Stimulated activated CD4-positive, alpha-beta T cell treated with anti-CD3 and anti-CD28 coated beads, Interleukin-12 subunit alpha, Interleukin-12 subunit beta, amount 100 ng/mL, for 48 hours (primary cell): ENCODE measurements at regions not wholly inside any gene's neighbourhood (a gene's known extent, or its start where the extent isn't known, plus 50 kb on each side); places are given as distances from the start of the nearest gene placed in this dataset.

ENCODE experiments used
- DNase-seq, 3 donors: peaks; one replicate each; pipeline ENCODE4 v3.0.0-alpha.2; 2020; ENCODE audit warnings: low read depth in 2 of 3, low spot score in 1 of 3

DNA sequence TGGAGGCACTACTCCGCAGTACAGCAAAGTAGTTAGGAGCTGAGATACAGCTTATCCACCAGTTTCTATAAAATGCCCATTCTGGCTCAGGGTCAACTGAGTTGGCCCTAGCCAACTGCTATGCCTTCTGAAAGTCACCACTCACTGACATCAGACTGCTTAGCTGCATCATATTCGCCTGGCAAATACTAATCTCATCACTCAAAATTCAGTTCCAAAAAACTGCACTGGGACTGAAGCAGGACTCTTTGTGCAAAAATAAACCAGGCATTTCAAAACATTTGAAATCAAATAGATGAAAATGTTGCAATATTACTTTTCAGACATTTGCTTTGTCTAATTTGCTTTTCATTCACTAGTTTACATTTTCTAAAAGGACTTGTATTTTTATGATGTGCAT lies 230.0 kb downstream of the ALDH8A1 start:
- DNase-seq = no peak

DNA sequence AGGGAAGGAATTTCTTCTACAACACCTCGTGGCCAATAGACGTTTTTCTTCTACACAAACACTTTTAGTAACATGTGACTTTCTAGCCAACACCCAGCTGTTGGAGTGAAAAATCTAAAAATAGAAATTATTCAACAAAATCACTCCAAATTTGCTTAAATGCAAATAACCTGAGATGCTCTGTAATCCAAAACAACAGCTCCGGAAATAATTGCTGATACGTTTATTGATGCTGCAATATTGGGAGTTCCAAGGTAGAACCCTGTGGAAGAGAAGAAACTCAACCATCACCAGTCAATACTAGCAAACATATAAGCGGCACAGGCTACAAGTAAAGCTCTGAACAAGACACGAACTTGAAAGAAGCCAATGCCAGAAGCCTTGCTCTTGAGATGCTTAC lies 230.6 kb downstream of the ALDH8A1 start:
- no peak for DNase-seq

DNA sequence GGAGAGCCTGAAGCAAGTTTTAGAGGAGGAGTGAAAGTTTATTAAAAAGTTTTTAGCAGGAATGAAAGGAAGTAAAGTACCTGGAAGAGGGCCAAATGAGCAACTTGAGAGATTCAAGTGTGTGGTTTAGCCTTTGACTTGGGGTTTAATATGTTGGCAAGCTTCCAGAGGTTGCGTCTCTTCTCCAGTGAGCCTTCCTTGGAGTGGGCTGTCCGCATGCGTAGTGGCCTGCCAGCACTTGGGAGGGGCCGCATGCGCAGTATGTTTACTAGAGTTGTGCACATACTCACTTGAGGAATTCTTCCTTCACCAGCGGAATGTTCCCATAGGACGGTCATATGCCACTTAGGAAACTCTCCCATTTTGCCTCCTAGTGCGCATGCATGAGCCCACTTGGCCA lies 235.2 kb downstream of the ALDH8A1 start:
- no peak for DNase-seq

DNA sequence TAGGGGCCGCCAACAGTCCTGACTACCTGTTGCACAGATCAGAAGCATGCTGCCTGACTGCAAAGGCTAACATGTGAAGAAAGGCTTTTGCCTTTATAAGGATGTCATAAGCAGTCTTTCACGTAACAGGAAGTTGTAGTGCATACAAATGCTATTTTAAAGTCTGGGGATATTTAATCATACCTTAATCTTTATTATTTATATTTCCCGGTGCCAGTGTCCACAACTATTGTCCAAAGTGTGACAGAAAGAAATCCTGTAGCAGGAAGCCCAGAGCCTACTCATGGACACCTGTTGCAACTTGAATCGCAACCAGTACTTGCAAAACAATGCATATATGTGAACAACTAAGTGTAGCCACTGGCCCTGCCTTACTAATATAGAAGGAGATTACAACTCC lies 235.8 kb downstream of the ALDH8A1 start:
- DNase-seq = no peak

DNA sequence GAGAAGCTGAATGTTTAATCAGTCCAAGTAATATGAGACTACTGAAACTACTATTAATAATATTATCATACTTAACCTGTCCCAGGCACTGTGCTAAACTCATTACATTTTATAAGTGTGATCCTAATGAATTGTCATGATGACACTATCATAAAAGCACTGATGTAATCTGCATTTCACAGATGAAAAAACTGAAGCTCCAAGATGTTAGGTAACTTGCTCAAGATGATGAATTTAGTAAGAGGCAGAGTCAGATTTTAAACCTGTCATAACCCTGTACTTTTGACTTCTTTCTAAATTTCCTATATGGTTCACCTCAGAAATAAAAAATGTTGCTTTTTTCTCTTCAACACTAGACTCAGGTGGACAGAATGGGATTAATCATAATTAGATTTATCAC lies 237.6 kb downstream of the ALDH8A1 start:
- no peak for DNase-seq

DNA sequence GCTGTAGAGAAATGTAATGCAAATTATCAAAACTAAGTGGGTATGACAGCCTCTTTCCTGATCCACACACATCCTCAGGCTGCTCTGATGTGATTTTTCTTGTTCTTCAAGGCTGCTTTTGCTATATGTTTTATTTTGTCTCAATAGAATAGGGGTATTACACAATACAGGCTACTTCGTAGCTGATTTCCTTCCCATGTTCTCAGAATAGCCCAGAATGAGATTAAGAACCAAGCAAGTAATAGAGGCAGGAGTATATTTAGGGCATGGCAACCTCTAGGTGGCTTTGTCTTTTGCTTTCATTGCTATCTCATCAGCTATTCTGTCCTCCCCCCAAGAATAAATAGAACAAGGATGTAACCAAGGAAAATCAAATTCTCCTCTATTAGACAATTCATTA lies 241.8 kb downstream of the ALDH8A1 start:
- no peak for DNase-seq

DNA sequence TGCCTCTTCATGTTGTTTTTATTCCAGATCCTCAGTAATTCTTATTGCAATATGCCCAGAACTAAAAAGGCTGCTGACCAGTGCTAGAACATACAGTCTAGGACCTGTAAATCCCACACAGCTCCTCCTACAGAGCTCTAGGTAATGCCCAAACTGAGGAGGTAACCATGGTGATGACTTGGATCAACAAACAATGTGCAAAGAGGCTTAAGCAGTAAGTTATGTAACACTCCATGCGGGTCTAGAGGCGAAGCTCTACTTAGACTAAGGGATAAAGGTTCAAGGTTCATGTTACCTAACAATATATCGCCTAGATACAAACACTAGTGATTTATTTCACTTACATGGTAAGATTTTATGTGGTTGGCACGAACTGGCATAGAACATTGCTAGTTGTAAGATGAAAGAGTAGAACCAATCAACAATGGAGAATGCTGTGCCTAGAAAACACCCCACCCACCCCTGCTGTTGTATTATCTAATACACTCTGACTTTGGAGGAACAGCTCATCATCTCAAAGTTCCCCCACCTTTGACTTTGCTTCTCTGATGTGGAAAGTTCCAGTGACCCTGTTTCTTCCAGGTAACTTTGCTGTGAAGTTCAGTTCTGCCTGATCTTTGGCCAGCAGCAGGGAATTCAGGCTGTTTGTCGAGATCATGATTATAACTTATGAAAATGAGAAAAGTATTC lies 242.4 kb downstream of the ALDH8A1 start:
- DNase-seq = no peak

DNA sequence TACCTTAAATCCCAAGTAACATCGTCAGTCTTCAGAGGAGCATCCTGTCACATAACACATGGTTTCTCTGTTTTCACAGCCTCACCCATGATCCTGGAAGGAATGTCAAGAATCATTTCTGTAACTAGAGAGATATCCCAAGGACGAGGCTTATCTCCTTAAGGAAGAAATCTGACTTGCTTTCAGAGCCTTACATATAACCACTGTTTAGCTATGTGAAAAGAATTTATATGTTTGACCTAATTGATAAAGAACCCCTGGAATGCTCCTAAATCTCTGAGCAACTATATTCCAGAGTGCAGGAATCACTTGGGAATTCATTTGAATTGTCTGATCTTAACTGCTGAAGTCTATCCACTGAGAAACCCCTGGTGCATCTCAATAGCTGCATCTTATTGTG lies 243.1 kb downstream of the ALDH8A1 start:
- no peak for DNase-seq

DNA sequence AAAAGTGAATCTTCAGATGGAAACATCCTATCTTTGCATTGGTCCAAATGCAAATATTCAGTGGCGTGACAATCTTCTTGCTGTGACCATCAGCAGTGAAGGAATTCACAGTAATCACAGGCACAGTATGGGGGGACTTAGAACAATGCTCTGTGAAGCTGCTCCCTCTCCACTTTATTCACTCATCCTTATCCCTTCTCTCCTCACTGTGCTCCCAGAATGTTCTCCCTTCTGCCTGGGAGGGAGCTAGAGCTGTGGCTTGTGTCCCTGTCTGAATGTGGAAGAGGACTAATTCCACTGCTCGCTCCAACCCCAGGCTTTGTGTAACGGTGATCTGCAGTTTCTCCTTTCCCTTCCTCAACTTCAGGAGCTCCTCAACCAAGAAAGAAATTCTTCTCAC lies 243.7 kb downstream of the ALDH8A1 start:
- DNase-seq = no peak

DNA sequence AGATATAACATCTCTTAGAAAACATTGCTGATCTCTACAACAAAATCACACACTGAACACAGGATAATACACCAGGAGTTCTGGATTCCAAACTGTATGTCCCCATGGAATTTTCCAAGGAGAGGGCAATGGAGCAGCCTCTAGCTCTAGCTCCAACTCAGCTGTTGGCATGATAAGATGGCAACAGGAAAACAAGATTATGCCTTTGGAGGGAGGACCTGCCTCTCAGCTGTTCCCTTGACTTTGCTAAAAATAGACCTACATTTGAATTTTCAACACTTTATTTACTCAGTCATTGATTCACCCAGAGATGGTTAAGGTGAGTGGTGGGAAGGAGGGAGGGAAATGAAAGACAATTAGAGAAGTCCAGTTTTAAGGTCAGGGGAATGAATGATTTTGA lies 246.7 kb downstream of the ALDH8A1 start:
- no peak for DNase-seq

DNA sequence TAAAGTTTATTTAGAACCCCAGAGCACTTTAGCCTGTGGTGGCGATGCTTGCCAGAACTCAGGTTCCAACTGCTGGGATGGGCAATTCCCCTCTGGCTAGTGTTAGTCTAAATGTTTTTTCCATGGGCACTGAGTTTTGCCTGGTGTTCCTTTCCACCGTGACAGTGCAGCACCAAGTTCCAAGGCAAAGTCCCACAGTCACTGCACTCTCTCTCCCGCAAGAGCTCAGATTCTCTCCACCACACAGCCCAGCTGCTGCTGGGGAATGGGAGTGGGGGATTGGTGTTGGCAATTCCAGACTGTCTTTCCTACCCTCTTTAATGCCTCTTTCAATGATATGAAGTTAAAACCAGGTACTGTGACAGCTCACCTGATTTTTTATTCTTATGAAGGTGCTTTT lies 247.6 kb downstream of the ALDH8A1 start:
- no peak for DNase-seq

DNA sequence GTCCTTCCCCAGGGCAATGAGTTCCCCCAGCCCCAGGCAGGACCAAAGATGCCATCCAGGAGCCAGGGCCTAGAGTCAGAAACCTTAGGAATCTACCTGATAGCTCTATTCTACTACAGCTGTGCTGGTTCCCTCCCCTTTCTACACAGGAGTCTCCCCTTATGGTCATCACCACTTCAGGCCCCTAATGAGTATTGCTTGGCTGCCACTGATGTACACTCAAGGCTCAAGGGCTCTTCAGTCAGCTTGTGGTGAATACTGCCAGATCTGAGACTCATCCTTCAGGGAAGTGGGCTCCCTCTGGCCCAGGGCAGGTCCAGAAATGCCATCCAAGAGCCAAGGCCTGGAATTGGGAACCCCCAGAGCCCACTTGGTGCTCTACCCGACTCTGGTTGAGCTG lies 248.6 kb downstream of the ALDH8A1 start:
- DNase-seq = no peak

DNA sequence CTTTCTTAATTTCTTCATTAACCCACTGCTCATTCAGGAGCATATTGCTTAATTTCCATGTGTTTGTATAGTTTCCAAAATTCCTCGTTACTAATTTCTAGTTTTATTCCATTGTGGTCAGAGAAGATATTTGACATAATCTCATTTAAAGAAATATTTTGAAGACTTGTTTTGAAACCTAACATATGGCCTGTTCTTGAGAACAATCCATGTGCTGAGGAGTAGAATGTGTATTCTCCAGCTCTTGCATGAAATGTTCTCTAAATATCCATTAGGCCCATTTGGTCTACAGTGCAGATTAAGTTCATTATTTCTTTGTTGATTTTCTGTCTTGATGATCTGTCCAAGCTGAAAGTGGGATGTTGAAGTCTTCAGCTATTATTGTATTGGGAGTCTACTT lies 251.7 kb downstream of the ALDH8A1 start:
- DNase-seq = no peak

DNA sequence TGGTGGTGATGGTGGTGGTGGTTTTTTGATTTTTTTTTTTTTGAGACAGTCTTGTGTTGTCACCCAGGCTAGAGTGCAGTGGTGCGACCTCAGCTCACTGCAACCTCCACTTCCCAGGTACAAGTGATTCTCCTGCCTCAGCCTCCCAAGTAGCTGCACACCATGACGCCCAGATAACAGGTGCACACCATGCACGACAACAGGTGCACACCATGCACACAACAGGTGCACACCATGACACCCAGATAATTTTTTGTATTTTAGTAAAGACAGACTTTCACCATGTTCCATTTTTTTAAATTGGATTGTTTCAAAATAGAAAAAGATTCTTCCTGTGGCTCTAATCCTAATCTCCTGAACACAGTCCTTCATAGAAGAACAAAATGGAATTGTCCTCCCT lies 257.9 kb downstream of the ALDH8A1 start:
- DNase-seq = no peak

DNA sequence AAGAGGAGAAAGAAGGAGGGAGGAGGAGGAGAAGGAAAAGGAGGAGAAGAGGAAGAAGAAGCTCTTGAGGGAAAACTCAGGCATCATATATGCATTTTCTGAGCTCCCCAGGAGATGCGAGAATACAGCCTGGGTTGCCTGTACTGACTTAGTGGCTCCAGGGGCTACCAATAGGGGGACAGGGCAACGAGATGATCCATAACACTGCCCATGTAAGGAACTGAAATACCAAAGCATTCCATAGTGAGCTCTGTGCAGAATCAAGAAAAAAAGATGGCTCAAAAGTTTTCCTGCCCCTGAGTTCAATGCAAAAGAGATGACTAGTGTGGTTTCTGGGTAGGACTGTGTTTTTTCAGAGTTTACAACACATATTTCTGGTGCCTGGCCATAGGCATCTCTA lies 258.7 kb downstream of the ALDH8A1 start:
- no peak for DNase-seq

DNA sequence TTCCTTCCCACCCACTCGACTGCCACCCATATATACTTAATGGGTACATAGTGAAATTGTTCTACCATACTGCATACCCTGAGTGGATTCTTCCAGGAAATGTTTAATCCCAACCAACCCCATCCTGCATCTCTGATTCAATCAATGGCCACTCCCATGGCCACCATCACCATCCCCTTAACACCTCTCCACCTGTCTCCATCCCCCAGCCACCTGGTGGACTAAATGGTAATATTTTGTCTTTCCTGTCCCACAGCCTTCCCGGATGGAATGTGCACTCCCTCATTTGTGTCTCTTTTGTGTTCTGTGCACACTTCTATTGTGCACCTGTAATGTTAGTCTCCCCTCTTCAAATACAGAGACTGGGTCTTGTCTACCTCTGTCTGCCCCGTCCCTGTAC lies 259.9 kb downstream of the ALDH8A1 start:
- DNase-seq = no peak

DNA sequence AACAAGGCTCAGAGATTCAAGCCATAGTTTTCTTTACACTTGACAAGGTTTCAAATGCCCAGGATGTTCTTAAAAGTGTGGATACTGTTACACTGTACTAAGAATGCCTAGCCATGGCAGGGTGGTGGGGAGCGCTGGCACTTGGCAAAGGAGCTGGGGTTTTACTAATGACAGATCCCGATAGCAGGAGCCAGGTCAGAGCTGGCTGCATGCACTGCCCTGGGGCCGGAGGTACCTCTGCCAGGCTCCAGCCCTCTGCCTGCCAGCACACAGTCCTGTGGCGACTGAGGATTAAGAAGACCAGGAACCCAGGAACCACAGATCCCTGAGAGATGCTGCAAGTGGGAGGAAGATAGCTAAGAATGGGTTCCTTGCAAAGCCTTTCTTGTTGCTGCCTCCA lies 260.3 kb downstream of the ALDH8A1 start:
- DNase-seq = no peak

DNA sequence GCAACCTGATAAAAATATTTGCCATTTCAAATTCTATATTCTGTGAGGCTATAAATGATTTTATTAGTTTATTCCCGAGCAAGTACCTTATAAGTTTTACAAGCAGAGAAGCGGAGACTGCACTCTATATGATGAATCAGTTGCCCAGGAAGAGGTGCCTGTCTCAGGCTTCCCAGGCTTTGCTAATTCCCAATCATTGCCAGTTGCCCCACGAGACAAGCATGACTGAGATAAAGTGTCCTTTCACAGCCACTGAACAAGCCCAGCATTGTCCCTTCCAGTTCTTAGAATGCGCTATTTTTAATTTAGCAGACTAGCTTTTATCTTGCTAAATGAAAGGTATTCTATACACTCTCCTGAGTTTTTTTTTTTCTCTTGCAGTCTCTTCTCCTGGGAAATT lies 260.7 kb downstream of the ALDH8A1 start:
- no peak for DNase-seq

DNA sequence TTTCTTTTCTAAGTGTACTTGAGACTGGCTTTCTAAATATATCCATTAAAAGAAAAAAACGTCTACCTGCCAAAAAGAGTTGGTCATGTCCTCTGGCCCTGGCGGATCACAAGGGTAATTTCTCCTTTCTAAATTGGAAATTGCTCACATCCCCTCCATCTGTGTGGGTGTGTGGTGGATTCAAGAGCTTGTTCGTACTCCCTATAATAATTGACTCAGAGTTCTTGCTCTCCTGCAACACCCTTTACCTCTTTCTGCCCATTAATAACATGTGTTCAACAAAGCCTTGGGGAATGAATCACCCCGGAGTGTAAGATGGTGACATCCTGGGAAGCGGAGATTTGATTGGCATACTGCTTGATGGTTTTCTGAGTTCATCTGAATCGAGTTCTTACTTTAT lies 263.8 kb downstream of the ALDH8A1 start:
- no peak for DNase-seq

DNA sequence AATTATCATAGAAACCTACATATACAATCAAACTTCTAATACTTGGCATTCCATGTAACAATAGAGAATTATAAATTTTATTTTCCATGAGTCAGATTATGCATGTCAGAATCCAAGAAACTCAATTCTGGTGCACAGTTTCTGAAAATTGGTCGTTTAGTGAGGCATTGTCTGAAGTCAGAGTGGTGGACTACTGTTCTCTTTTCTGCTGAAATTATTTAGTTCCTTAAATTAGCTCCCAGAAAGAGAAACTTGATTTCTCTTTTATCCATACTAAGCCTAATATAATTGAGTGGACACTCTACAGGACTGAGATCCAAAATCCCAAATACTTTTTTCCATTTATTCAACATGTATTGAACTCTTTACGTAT lies 265.5 kb downstream of the ALDH8A1 start:
- no peak for DNase-seq

DNA sequence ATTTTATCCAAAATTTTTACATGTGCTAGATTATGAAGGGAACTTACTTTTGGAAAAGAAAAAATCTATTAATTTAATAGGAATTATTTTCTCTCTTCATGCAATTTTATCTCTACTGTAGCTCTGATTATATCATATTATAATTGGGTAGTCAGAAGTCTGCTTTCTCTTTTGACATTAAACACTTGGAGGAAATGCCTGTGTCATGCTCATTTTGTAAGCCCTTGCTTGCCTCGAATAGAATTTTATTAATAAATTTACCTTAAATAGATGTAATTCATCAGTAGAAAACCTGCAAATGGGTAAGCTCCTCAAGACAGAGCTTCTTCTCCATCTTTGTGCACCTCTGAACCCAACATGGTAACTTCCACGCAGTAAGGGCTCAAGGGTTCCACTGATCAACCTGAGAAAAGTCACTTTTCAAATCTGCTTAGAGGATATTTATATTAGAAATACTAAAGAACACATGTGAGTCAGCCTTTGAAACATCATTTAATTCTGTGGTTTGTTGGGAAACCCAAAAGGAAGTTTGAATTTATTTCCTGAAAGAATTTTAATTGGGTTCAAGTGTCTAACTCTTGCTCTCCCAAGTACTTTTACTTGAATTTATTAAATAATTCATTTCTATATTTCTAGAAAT lies 266.0 kb downstream of the ALDH8A1 start:
- DNase-seq = no peak

DNA sequence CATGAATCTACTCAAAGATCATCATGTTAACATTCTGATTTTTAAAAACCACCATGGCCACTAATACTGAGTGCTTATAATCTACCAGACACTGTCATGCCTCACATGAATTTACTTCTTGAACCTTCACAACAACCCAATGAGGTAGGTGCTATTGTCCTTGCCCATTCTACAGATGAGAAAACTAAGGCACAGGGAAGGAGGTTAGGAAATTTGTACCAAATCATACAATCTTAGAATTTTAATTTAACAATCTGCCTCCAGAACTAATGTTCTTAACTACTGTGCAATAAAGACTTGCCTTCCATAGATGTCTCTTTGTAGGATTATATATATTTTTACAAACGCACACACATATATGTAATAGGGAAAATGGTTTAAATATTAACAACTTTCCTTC lies 269.5 kb downstream of the ALDH8A1 start:
- no peak for DNase-seq

DNA sequence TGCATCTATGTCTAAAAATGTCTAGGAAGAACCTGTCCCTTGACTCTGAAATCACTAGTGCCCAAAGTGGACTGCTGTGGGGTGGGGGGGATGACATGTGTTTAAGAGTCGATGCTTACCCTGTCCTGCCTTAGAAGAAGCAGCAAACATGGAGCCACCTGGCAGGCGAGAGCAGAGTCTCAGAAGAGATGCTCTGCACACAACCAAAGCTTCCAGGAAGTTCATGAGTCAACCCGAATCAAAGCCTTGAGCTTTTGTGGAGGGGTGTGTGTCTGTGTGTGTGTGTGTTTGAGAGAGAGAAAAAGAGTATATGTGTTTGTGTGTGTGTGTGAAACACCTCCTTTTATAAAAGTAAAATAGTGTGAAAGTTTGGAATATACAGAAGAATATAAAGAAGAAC lies 269.9 kb downstream of the ALDH8A1 start:
- DNase-seq = no peak
